Erythroblast (primary cell): ENCODE measurements at regions not wholly inside any gene's neighbourhood (a gene's known extent, or its start where the extent isn't known, plus 50 kb on each side); places are given as distances from the start of the nearest gene placed in this dataset.

Experiments
- GATA1 ChIP-seq: IDR thresholded peaks from 2 replicates; pipeline ENCODE4 v1.6.1; 2011; ENCODE audit warnings: low read depth, mild to moderate bottlenecking, control low read depth, low read length, moderate library complexity
- POLR2A ChIP-seq: IDR thresholded peaks from 2 replicates; pipeline ENCODE4 v1.6.1; 2011; ENCODE audit warnings: mild to moderate bottlenecking, low read length

GRCh38 chr13:82432949-82433348, 1449.3 kb downstream of the SLITRK1 start:
- TF ChIP-seq POLR2A (no peak), GATA1 (no peak)
